T-helper 2 cell treated with Interferon-gamma antibody and Interleukin-4, amounts not matched to agents 5 μg/mL and 100 μg/mL, for 36 hours (primary cell): ENCODE measurements at regions not wholly inside any gene's neighbourhood (a gene's known extent, or its start where the extent isn't known, plus 50 kb on each side); places are given as distances from the start of the nearest gene placed in this dataset.

Experiments used
- DNase-seq: peaks from one replicate; pipeline ENCODE4 v3.0.0; 2021; ENCODE audit warnings: low spot score
- H3K27ac Mint-ChIP-seq: one replicate; pipeline ENCODE4 v1.8.0; 2021; ENCODE audit warnings: mild to moderate bottlenecking, mixed read lengths
- H3K27me3 Mint-ChIP-seq: one replicate; pipeline ENCODE4 v1.8.0; 2021; ENCODE audit warnings: low read depth, mixed read lengths
- H3K36me3 Mint-ChIP-seq: one replicate; pipeline ENCODE4 v1.8.0; 2021; ENCODE audit warnings: low read depth, mixed read lengths
- H3K4me1 Mint-ChIP-seq: one replicate; pipeline ENCODE4 v1.8.0; 2021; ENCODE audit warnings: low read depth, mixed read lengths
- H3K4me3 Mint-ChIP-seq: one replicate; pipeline ENCODE4 v1.8.0; 2022; ENCODE audit warnings: mild to moderate bottlenecking, moderate library complexity, mixed read lengths
- H3K9me3 Mint-ChIP-seq: one replicate; pipeline ENCODE4 v1.8.0; 2021; ENCODE audit warnings: mixed read lengths

DNA sequence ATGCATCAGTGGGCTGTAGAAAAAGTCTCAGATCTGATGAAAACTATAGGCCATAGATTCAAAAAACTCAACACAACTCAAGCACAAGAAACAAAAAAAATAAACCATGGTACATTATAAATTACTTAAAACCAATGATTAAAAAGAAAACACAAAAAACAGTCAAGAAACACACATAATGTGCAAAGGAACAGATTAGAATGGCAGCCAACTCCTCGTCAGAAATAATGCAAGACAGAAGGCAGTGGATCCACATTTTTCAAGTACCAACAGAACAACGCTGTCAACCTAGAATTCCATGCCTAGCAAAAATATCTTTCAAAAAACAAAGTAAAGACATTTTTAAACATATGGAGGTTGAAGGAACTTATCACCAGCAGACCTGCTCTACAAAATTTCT is 69.7 kb downstream of the PSMB1 start:
- DNase-seq = no peak
- H3K4me1 Mint-ChIP-seq = no peaks in the 10 kb centered on the region
- no peaks in the 10 kb centered on the region for H3K36me3 Mint-ChIP-seq
- H3K9me3 Mint-ChIP-seq = no peaks in the 10 kb centered on the region
- H3K27me3 Mint-ChIP-seq = peaks cover 4% of the 10 kb centered on the region
- no peak overlapping the region for H3K27ac Mint-ChIP-seq
- no peak overlapping the region for H3K4me3 Mint-ChIP-seq

DNA sequence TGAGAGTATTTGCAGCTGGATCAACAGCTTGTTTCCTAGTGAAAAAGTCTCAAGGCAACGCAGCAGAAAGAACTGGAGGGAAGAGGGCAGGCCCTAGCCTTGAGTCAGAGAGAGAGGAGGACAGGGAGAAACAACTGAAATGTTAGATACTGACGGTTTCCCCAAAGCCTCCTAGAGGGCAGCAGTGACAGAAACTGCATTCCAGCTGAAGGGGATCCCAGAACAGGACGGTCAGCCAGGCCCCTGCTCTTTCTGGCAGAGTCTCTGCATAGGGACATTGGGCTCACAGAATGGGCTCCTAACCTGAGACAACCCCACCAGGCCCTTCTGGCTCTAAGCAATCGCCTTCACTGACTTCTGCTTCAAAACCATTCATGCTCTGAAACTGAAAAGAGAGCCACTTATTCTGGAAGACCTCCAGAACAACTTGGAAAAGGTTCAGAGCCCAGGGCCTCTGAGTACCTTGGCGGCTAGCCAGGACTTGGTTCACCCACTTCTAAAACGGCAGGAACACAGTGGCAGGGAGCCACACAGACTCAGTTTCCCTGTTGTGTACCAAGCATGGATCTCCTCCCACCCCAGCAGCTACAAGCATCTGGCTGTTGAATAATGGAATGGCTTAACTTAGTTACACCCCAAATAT is 72.9 kb downstream of the PSMB1 start:
- no peaks in the 10 kb centered on the region for H3K9me3 Mint-ChIP-seq
- no peaks in the 10 kb centered on the region for H3K36me3 Mint-ChIP-seq
- DNase-seq = no peak
- no peaks in the 10 kb centered on the region for H3K4me1 Mint-ChIP-seq
- no peak overlapping the region for H3K4me3 Mint-ChIP-seq
- H3K27me3 Mint-ChIP-seq = peaks cover under 1% of the 10 kb centered on the region
- no peak overlapping the region for H3K27ac Mint-ChIP-seq

DNA sequence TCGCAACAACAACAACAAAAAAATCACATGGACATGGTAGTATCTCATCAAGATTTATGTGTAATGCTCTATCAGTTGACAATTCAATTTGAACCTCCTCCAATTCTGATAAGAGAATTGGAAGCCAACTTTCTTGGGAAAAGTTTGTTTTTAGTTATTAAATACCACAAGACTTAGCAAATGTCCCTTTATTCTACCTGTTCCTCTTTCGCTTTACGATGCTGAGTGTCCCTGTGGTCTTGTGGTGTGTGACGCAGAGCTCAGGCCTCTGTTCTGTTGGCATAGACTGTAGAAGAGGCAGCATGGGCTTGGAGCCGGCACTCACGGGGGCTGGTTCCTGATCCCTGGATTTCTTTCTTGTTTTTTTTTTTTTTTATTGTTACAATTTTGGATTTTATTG is 76.7 kb downstream of the PSMB1 start:
- no peaks in the 10 kb centered on the region for H3K9me3 Mint-ChIP-seq
- H3K36me3 Mint-ChIP-seq = no peaks in the 10 kb centered on the region
- no peak overlapping the region for H3K27ac Mint-ChIP-seq
- H3K4me1 Mint-ChIP-seq = no peaks in the 10 kb centered on the region
- no peak overlapping the region for H3K4me3 Mint-ChIP-seq
- no peak for DNase-seq
- no peaks in the 10 kb centered on the region for H3K27me3 Mint-ChIP-seq

DNA sequence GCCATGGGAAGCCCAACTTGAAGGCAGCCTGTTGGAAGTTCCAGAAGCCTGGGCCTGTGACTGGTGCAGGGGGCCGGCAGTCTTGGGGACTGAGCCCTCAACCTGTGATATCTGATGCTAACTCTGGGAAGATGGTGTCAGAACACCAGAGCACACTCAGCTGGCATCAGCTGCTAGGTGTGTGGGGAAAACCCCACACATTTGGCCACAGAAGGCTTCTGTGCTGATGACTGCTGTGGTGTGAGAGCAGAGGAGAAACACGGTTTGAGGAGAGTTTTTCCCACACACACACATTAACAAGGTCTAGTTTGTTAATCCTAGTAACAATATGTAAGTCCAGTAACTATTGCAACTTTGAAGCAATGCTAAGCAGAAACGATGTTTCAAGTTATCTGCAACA is 78.0 kb downstream of the PSMB1 start:
- no peak for DNase-seq
- H3K27ac Mint-ChIP-seq = no peak overlapping the region
- H3K4me1 Mint-ChIP-seq = no peaks in the 10 kb centered on the region
- H3K27me3 Mint-ChIP-seq = no peaks in the 10 kb centered on the region
- no peak overlapping the region for H3K4me3 Mint-ChIP-seq
- no peaks in the 10 kb centered on the region for H3K36me3 Mint-ChIP-seq
- H3K9me3 Mint-ChIP-seq = no peaks in the 10 kb centered on the region

DNA sequence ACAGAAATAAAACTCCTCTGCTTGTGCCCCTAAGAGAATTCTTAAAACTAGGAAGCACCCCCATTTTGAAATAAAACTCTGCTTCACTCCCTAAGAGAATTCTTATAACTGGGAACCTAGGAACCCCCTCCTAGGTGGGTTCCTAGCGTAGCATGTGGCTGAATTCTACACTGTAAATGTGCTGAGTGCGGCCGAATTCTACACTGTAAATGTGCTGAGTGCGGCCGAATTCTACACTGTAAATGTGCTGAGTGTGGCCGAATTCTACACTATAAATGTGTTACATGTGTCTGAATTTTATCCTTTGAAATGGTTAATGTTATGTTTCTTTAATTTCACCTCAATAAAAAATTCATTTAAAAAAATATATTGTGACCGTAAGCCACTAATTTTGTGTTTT is 79.3 kb downstream of the PSMB1 start:
- Mint-ChIP-seq H3K36me3 (no peaks in the 10 kb centered on the region), H3K9me3 (no peaks in the 10 kb centered on the region), H3K27me3 (no peaks in the 10 kb centered on the region), H3K4me1 (no peaks in the 10 kb centered on the region), H3K27ac (no peak overlapping the region), H3K4me3 (no peak overlapping the region)
- DNase-seq = no peak

DNA sequence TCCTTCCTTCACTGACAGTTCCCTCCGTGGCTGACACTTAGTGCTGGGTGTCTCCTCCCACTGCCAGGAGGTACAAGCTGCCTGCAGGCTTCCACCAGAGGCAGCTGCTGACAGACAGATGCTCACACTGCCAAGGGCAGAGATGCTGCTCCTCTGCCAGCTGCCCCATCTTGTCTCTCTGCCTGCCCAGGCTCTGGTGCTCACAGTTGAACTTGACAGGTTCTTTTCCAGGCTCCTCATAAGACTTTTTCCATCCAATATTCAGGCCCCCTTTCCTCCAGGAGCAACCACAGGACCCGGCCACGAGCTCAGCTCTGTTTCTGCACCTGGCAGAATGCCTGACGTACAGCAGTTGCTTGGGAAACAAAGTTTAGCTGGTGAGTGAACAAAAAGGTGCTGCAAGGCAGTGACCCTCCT is 79.8 kb downstream of the PSMB1 start:
- no peaks in the 10 kb centered on the region for H3K4me1 Mint-ChIP-seq
- H3K27me3 Mint-ChIP-seq = no peaks in the 10 kb centered on the region
- no peaks in the 10 kb centered on the region for H3K36me3 Mint-ChIP-seq
- H3K4me3 Mint-ChIP-seq = no peak overlapping the region
- no peak for DNase-seq
- no peaks in the 10 kb centered on the region for H3K9me3 Mint-ChIP-seq
- no peak overlapping the region for H3K27ac Mint-ChIP-seq

DNA sequence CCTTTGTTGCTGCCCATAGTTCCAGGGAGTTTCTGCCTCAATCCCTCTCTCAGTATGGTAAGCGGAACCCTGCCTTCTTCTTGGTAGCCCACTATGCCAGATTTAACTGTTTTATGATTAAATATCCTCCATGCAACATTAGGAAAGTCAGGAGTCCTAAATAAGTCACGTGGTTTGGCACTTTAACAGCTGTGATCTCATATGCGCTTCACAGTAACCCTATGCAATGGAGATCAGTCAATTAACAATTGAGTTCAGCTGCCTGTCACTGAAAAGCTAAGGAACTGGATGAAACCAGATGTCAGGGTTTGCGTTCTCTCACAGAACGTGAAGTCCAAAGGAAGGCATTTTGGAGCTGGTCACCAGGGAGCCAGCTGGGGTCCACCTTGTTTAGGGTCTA is 81.6 kb downstream of the PSMB1 start:
- DNase-seq = no peak
- Mint-ChIP-seq H3K27ac (no peak overlapping the region), H3K36me3 (no peaks in the 10 kb centered on the region), H3K4me3 (no peak overlapping the region), H3K9me3 (peaks cover 4% of the 10 kb centered on the region), H3K4me1 (no peaks in the 10 kb centered on the region), H3K27me3 (no peaks in the 10 kb centered on the region)

DNA sequence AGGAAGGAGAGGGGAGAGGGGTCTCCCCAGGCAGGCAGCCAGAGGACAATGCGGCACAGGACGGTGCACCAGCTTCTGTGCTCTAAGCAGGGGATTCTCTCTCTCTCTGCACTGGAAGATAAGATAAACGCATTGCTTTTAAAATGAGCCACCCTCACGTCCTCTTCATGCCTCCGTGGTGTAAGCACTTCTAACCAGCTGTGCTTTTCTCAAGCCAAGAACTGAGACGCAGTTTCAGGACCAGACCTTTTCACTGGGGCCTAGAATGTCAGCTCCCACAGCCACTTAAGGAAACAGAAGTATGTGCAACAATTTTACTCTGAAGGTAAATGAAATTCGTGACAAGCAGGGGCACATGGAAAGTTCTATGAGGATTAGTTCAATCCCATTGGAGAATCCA is 82.4 kb downstream of the PSMB1 start:
- Mint-ChIP-seq H3K36me3 (no peaks in the 10 kb centered on the region), H3K27ac (no peak overlapping the region), H3K4me1 (no peaks in the 10 kb centered on the region), H3K27me3 (no peaks in the 10 kb centered on the region), H3K9me3 (peaks cover 6% of the 10 kb centered on the region), H3K4me3 (no peak overlapping the region)
- DNase-seq = no peak

DNA sequence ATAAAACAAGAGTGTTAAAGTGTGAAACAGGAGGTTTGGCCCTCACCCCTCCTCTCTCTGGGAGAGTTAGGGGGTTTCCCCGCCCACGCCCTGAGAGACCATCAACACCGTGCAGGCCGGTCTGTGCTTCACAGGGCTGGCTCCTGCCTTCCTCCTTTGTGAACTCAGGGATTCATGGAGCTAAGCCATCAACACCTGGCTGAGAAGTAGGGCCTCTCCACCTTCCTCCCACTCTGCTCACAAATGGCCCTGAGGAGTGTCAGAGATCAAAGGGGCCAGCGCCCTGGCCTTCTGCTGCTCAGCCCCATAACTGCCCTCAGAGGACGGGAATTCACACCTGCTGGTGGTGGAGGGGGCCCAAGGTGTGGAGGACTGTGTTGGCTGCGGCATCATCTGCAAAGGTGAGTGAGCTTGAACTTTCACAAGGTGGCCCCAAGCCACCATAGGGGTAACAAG is 88.6 kb downstream of the PSMB1 start:
- Mint-ChIP-seq H3K4me3 (no peak overlapping the region), H3K27me3 (peaks cover 2% of the 10 kb centered on the region), H3K27ac (no peak overlapping the region), H3K36me3 (no peaks in the 10 kb centered on the region), H3K9me3 (peaks cover 7% of the 10 kb centered on the region), H3K4me1 (peaks cover 4% of the 10 kb centered on the region)
- DNase-seq = no peak

DNA sequence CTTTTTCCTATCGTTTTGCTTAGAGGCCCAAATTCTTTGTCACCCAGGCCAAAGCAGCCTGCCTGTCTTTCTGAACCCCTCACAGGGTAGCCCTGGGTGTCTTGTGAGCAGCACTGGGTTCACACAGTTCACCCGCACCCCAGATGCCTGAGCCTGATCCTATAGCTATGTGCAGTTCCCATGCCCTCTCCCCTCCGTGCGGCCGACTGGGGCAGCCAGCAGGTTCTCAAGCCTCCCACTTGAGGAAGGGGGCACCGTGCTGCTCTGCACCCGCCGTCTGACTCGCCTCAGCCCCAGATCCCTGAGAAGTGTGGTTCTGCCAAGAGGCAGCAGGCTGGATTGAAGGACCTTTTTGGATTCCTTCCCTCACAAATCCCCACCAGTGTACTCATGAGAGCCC is 89.0 kb downstream of the PSMB1 start:
- Mint-ChIP-seq H3K4me1 (peaks cover 7% of the 10 kb centered on the region), H3K27ac (no peak overlapping the region), H3K27me3 (peaks cover 2% of the 10 kb centered on the region), H3K9me3 (peaks cover 7% of the 10 kb centered on the region), H3K36me3 (no peaks in the 10 kb centered on the region), H3K4me3 (no peak overlapping the region)
- no peak for DNase-seq

DNA sequence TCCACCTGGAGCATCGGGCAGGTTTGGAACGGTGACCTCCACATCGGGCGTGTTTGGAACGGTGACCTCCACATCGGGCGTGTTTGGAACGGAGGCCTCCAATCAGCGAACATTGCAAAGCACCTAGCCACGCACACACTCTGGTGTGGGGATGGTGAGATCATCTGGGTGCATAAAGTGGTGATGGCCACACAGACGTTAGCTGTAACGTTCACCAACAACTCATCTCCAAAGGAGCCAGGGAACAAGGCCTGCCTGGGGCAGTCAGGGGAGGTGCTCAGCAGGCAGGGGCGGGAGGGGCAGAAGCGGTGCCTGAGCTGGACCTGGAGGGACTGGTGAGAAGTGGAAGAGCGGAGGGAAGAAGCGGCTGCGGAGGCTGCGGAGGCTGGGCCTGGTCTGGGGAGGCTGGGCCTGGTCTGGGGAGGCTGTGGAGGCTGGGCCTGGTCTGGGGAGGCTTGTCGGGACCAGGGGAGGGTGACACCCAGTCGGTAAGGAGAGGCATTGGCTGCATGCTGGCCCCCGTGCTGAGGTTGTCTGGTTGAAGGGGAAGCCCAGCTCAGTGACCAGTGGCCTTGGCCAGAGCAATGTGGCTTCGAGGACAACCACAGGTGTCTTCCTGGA is 89.9 kb downstream of the PSMB1 start:
- Mint-ChIP-seq H3K9me3 (peaks cover 7% of the 10 kb centered on the region), H3K4me1 (peaks cover 7% of the 10 kb centered on the region), H3K27me3 (peaks cover 2% of the 10 kb centered on the region), H3K36me3 (no peaks in the 10 kb centered on the region), H3K27ac (no peak overlapping the region), H3K4me3 (no peak overlapping the region)
- no peak for DNase-seq

DNA sequence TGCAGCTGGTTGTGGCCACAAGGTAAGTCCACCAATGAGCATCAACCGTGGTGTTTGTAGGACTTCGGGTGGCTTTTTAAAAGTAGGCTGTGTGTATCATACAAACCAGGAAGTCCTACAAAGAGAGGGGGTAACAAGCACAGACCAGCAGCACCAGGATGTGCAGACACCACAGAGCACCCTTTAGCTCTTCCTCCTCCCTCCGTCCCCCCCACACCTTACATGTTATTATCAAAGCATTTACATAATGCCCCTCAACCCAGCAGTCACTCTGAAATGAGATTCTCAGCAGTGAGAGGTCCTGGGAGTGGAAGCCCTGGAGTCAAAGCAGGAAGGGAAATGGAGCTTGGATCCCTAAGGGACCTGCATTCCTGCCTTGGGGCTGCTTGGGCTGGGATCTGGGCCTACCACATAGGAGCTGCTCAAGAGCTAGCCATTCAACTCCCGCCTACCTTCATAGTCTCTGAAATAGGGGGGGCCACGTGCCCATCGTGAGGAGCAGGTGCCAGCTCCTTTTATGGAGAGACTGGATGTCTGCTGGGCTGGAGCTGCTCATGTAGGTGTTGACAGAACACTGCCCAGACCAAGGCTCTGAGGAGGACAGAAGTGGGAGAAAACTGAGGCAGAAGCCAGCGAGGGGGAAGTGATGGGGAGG is 90.6 kb downstream of the PSMB1 start:
- peaks cover 3% of the 10 kb centered on the region for H3K9me3 Mint-ChIP-seq
- peaks cover 2% of the 10 kb centered on the region for H3K27me3 Mint-ChIP-seq
- no peak overlapping the region for H3K4me3 Mint-ChIP-seq
- H3K27ac Mint-ChIP-seq = no peak overlapping the region
- H3K4me1 Mint-ChIP-seq = peaks cover 7% of the 10 kb centered on the region
- H3K36me3 Mint-ChIP-seq = no peaks in the 10 kb centered on the region
- DNase-seq = no peak

DNA sequence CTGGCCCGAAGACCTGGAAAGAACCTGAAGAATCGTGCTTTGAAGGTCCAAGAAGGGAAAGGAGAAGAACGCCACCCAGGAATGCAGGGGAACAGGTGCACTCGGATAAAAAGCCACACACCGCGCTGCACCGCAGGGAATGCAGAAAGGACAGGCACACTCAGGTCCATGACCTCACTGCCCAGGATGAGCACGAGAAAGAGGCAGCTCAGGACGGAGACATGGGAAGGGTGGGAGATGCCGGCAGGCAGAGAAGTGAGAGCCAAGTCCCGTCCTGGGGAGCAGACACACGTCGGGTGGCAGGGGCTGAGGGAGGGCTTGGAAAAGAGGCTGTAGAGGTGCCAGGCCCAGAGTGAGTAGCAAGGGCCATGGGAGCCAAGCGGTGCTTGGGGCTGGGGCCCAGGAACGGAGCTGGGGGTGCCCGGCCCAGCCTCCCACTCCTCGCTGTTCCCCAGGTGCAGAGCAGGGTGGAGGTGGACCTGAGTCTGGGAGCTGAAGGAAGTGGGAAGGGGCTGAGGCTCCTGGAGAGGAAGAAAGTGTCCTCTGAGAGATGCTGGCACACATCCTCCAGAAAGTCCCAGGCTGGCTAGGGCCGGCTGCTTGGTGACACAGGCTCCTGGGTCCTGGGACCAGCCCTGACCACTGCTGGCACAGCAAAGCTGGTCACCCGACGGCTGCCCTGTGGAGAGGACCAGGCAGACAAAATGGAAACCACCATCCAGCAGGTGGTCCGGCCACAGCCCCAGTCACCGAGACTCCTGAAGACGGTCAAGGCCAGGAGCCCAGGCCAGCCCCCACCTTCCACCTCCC is 91.3 kb downstream of the PSMB1 start:
- no peak overlapping the region for H3K4me3 Mint-ChIP-seq
- no peak for DNase-seq
- peaks cover 7% of the 10 kb centered on the region for H3K4me1 Mint-ChIP-seq
- peaks cover 3% of the 10 kb centered on the region for H3K9me3 Mint-ChIP-seq
- H3K36me3 Mint-ChIP-seq = no peaks in the 10 kb centered on the region
- peaks cover 2% of the 10 kb centered on the region for H3K27me3 Mint-ChIP-seq
- H3K27ac Mint-ChIP-seq = no peak overlapping the region

DNA sequence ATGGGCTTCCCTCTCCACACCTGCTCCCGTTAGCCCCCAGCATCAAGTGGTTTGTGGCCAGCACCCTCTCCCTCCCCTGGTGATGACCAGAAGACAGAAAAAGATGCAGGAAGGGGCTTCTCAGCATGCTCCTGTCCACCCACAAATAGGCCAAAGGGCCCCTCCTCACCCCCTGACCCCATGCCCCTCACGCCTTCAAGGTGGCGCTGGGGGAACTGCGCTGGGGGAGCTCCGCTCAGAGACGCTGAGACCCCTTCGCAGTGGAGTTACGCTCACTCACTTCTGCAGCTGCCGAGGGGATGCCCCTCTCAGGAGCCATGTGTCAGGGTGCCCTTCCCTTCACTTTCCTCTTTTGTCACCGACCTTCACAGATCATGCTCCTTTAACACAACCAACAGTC is 92.0 kb downstream of the PSMB1 start:
- H3K36me3 Mint-ChIP-seq = no peaks in the 10 kb centered on the region
- H3K27me3 Mint-ChIP-seq = peaks cover 2% of the 10 kb centered on the region
- H3K4me1 Mint-ChIP-seq = peaks cover 7% of the 10 kb centered on the region
- no peak overlapping the region for H3K27ac Mint-ChIP-seq
- H3K9me3 Mint-ChIP-seq = peaks cover 3% of the 10 kb centered on the region
- no peak for DNase-seq
- no peak overlapping the region for H3K4me3 Mint-ChIP-seq
